Testis (tissue), 2 donors: ENCODE measurements at regions not wholly inside any gene's neighbourhood (a gene's known extent, or its start where the extent isn't known, plus 50 kb on each side); places are given as distances from the start of the nearest gene placed in this dataset.

Experiments used
- DNase-seq: peaks from one replicate; pipeline ENCODE4 v3.0.0-alpha.2; 2019
- H3K27ac ChIP-seq, 2 donors: fragments of 200-600 bp; sonication (generic); one replicate each; pipeline ENCODE4 v1.5.1; 2019
- H3K27me3 ChIP-seq: fragments of 200-600 bp; sonication (generic); one replicate; pipeline ENCODE4 v1.5.1; 2019
- H3K36me3 ChIP-seq: fragments of 200-600 bp; sonication (generic); one replicate; pipeline ENCODE4 v1.5.1; 2017; ENCODE audit warnings: low read depth; ENCODE audit errors: missing control alignments
- H3K4me1 ChIP-seq: fragments of 200-600 bp; sonication (generic); one replicate; pipeline ENCODE4 v1.5.1; 2019
- H3K4me3 ChIP-seq, 2 donors: fragments of 200-600 bp; sonication (generic); one replicate each; pipeline ENCODE4 v1.5.1; 2017 to 2019
- H3K9me3 ChIP-seq: fragments of 200-600 bp; sonication (generic); one replicate; pipeline ENCODE4 v1.5.1; 2017
- CTCF ChIP-seq, 3 experiments: fragments of 450-650 bp in 2 of 3; fragments of 200-600 bp in 1 of 3; sonication (generic) in 1 of 3; IDR thresholded peaks; one replicate each; pipeline ENCODE4 v1.5.1; 2016 to 2019; ENCODE audit warnings: antibody characterized with exemption in 3 of 3, mild to moderate bottlenecking in 2 of 3, moderate library complexity in 1 of 3
- POLR2A ChIP-seq: fragments of 450-650 bp; IDR thresholded peaks from one replicate; pipeline ENCODE4 v1.6.1; 2017; ENCODE audit warnings: antibody characterized with exemption, mild to moderate bottlenecking, moderate library complexity
- WGBS, 2 donors: methylation state at CpG; one replicate each; pipeline ENCODE4 v1.1.5; 2018; 5-methylcytosine and 5-hydroxymethylcytosine counted together
- intact Hi-C: fragments of 100-400 bp; cut with DNase I; formaldehyde crosslinking; loops from one replicate; pipeline ENCODE4 v1.15.1; 2023; ENCODE audit warnings: low total_unique reads

GRCh38 chr12:92466391-92467305 is 236.1 kb upstream of the PLEKHG7 start:
- TF ChIP-seq POLR2A (no peak), CTCF (IDR thresholded peaks at IDR 0.05) (no peak)
- Histone ChIP-seq H3K27me3 (no peaks in the 10 kb centered on the region), H3K27ac (no peak overlapping the region), H3K4me1 (peaks cover 14% of the 10 kb centered on the region), H3K36me3 (no peaks in the 10 kb centered on the region), H3K4me3 (no peak overlapping the region), H3K9me3 (no peaks in the 10 kb centered on the region)
- WGBS, 2 donors, result 56 to 60% methylated on average over 13 of the region's 13 CpGs
- intact Hi-C loops, result no loop called here
- DNase-seq, result no peak

DNA sequence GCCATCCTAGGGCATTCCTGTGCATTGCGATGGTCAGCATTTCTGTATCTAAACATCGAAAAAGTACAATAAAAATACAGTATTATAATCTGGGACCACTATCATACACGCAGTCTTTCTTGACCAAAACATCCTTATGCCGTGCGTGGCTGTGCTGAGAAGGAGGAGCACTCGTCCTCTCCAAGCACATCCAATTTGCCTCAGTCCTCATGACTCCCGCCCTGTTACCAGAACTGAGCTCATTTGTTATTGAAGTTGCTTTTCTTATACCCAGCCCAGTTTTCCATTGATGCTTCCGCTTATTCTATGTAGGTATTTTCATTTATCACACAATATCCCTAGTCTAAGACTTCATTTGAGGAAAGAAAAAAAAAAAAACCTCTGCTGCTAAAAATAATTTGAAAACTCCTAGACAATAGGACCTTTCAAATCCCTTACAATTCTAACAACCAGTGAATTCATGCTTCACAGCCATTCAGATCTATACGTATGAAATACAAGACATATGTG is 236.9 kb upstream of the PLEKHG7 start:
- WGBS, 2 donors, result 68 to 82% methylated on average over 9 of the region's 9 CpGs

GRCh38 chr12:92464911-92465310 is 237.9 kb upstream of the PLEKHG7 start:
- peak overlapping the region; percentile 2 to 71 for H3K27ac ChIP-seq
- TF ChIP-seq CTCF (IDR thresholded peaks at IDR 0.05), result no peak
- TF ChIP-seq POLR2A, result no peak
- intact Hi-C loops, result no loop called here

More for the DNA sequence above, 236.9 kb upstream of the PLEKHG7 start:
- intact Hi-C loops, result no loop called here
- DNase-seq, result no peak
- H3K4me3 ChIP-seq, result no peak overlapping the region
- TF ChIP-seq POLR2A (no peak), CTCF (IDR thresholded peaks at IDR 0.05) (no peak)
- H3K9me3 ChIP-seq, result no peaks in the 10 kb centered on the region
- H3K27ac ChIP-seq, result peak overlapping the region in 1 of 2 donors; percentile 71
- H3K27me3 ChIP-seq, result no peaks in the 10 kb centered on the region
- H3K36me3 ChIP-seq, result no peaks in the 10 kb centered on the region
- H3K4me1 ChIP-seq, result peaks cover 14% of the 10 kb centered on the region

GRCh38 chr12:92463171-92463570 is 239.6 kb upstream of the PLEKHG7 start:
- H3K27ac ChIP-seq, result no peak overlapping the region
- H3K4me1 ChIP-seq, result peaks cover 10% of the 10 kb centered on the region
- TF ChIP-seq CTCF (IDR thresholded peaks at IDR 0.05) (no peak), POLR2A (no peak)
- 93 to 96% methylated on average over 2 of the region's 2 CpGs for WGBS, 2 donors
- DNase-seq, result no peak
- no peak overlapping the region for H3K4me3 ChIP-seq
- intact Hi-C loops, result no loop called here
- H3K9me3 ChIP-seq, result no peaks in the 10 kb centered on the region
- H3K36me3 ChIP-seq, result no peaks in the 10 kb centered on the region
- H3K27me3 ChIP-seq, result no peaks in the 10 kb centered on the region

More at GRCh38 chr12:92464911-92465310, 237.9 kb upstream of the PLEKHG7 start:
- H3K4me1 ChIP-seq, result peaks cover 10% of the 10 kb centered on the region
- H3K27me3 ChIP-seq, result no peaks in the 10 kb centered on the region
- H3K4me3 ChIP-seq, result no peak overlapping the region
- WGBS, 2 donors, result 42 to 58% methylated on average over 3 of the region's 3 CpGs
- no peaks in the 10 kb centered on the region for H3K9me3 ChIP-seq
- no peaks in the 10 kb centered on the region for H3K36me3 ChIP-seq
- DNase-seq, result no peak
